ENCODE measurements at regions not wholly inside any gene's neighbourhood (a gene's known extent, or its start where the extent isn't known, plus 50 kb on each side); places are given as distances from the start of the nearest gene placed in this dataset.

GRCh38 chr5:66322786-66323528, 178.9 kb downstream of the SREK1 start:
- no peaks in the 10 kb centered on the region for H3K36me3 Mint-ChIP-seq
- ATAC-seq (ENCODE audit: low read depth in 2 of 2) (no peak), DNase-seq (no peak)
- H3K4me3 Mint-ChIP-seq, result no peak overlapping the region
- peaks cover 16 to 51% (median 35%) of the 10 kb centered on the region in 3 donors for H3K27me3 Mint-ChIP-seq
- peaks cover 0 to 2% (median 0%) of the 10 kb centered on the region in 7 donors for H3K9me3 Mint-ChIP-seq
- peak overlapping the region in 1 of 6 donors; percentile 6 for H3K27ac Mint-ChIP-seq
- H3K4me1 Mint-ChIP-seq, result no peaks in the 10 kb centered on the region

- no peaks in the 10 kb centered on the region for H3K36me3 Mint-ChIP-seq
- H3K27me3 Mint-ChIP-seq, result peaks cover 16 to 51% (median 39%) of the 10 kb centered on the region in 3 donors
- DNase-seq (no peak), ATAC-seq (ENCODE audit: low read depth in 2 of 2) (no peak)
- no peak overlapping the region for H3K4me3 Mint-ChIP-seq
- peaks cover 0 to 4% (median 0%) of the 10 kb centered on the region in 7 donors for H3K9me3 Mint-ChIP-seq
- no peaks in the 10 kb centered on the region for H3K4me1 Mint-ChIP-seq
- peak overlapping the region in 1 of 6 donors; percentile 6 for H3K27ac Mint-ChIP-seq
Observed at GRCh38 chr5:66323529-66323895, 179.4 kb downstream of the SREK1 start.

- H3K36me3 Mint-ChIP-seq, result no peaks in the 10 kb centered on the region
- no peak overlapping the region for H3K27ac Mint-ChIP-seq
- no peaks in the 10 kb centered on the region for H3K4me1 Mint-ChIP-seq
- DNase-seq (no peak), ATAC-seq (ENCODE audit: low read depth in 2 of 2) (no peak)
- H3K4me3 Mint-ChIP-seq, result no peak overlapping the region
- peaks cover 0 to 5% (median 0%) of the 10 kb centered on the region in 7 donors for H3K9me3 Mint-ChIP-seq
- peaks cover 11 to 44% (median 36%) of the 10 kb centered on the region in 3 donors for H3K27me3 Mint-ChIP-seq
Observed at GRCh38 chr5:66324357-66324756, 180.3 kb downstream of the SREK1 start.

GRCh38 chr5:66326276-66326675, 182.2 kb downstream of the SREK1 start:
- H3K36me3 Mint-ChIP-seq, result no peaks in the 10 kb centered on the region

GRCh38 chr5:66327008-66327407, 182.9 kb downstream of the SREK1 start:
- Mint-ChIP-seq H3K9me3 (peaks cover 0 to 6% (median 0%) of the 10 kb centered on the region in 7 donors), H3K4me3 (no peak overlapping the region), H3K4me1 (no peaks in the 10 kb centered on the region), H3K36me3 (no peaks in the 10 kb centered on the region), H3K27ac (no peak overlapping the region), H3K27me3 (peaks cover 5 to 21% (median 19%) of the 10 kb centered on the region in 3 donors)
- DNase-seq (no peak), ATAC-seq (ENCODE audit: low read depth in 2 of 2) (no peak)

More at GRCh38 chr5:66326276-66326675, 182.2 kb downstream of the SREK1 start:
- no peak for ATAC-seq (ENCODE audit: low read depth in 2 of 2)
- H3K27ac Mint-ChIP-seq, result no peak overlapping the region
- peaks cover 8 to 25% (median 18%) of the 10 kb centered on the region in 3 donors for H3K27me3 Mint-ChIP-seq
- no peak overlapping the region for H3K4me3 Mint-ChIP-seq
- no peaks in the 10 kb centered on the region for H3K4me1 Mint-ChIP-seq
- DNase-seq, result no peak
- H3K9me3 Mint-ChIP-seq, result peaks cover 0 to 5% (median 0%) of the 10 kb centered on the region in 7 donors

- ATAC-seq (ENCODE audit: low read depth in 2 of 2), result no peak
- no peak overlapping the region for H3K27ac Mint-ChIP-seq
- H3K36me3 Mint-ChIP-seq, result no peaks in the 10 kb centered on the region
- no peaks in the 10 kb centered on the region for H3K4me1 Mint-ChIP-seq
- H3K9me3 Mint-ChIP-seq, result peaks cover 0 to 8% (median 0%) of the 10 kb centered on the region in 7 donors
- no peak overlapping the region for H3K4me3 Mint-ChIP-seq
- peaks cover 11 to 35% (median 27%) of the 10 kb centered on the region in 3 donors for H3K27me3 Mint-ChIP-seq
- DNase-seq, result no peak
Observed at GRCh38 chr5:66329078-66329477, 185.0 kb downstream of the SREK1 start.

GRCh38 chr5:66333192-66333591, 189.1 kb downstream of the SREK1 start:
- Mint-ChIP-seq H3K27ac (peak overlapping the region in 1 of 6 donors; percentile 9), H3K9me3 (peaks cover 0 to 7% (median 0%) of the 10 kb centered on the region in 7 donors), H3K27me3 (peaks cover 11 to 45% (median 30%) of the 10 kb centered on the region in 3 donors), H3K4me3 (no peak overlapping the region), H3K36me3 (no peaks in the 10 kb centered on the region), H3K4me1 (no peaks in the 10 kb centered on the region)
- DNase-seq, result no peak
- no peak for ATAC-seq (ENCODE audit: low read depth in 2 of 2)

GRCh38 chr5:66337626-66338226, 193.6 kb downstream of the SREK1 start:
- Mint-ChIP-seq H3K4me1 (no peaks in the 10 kb centered on the region), H3K4me3 (no peak overlapping the region), H3K36me3 (no peaks in the 10 kb centered on the region), H3K27ac (no peak overlapping the region), H3K9me3 (no peaks in the 10 kb centered on the region), H3K27me3 (peaks cover 22 to 38% (median 33%) of the 10 kb centered on the region in 3 donors)
- ATAC-seq (ENCODE audit: low read depth in 2 of 2), result no peak
- DNase-seq, result no peak

GRCh38 chr5:66338828-66339227, 194.7 kb downstream of the SREK1 start:
- DNase-seq, result no peak
- Mint-ChIP-seq H3K9me3 (no peaks in the 10 kb centered on the region), H3K4me1 (no peaks in the 10 kb centered on the region), H3K27ac (no peak overlapping the region), H3K4me3 (no peak overlapping the region), H3K27me3 (peaks cover 18 to 32% (median 27%) of the 10 kb centered on the region in 3 donors), H3K36me3 (no peaks in the 10 kb centered on the region)
- no peak for ATAC-seq (ENCODE audit: low read depth in 2 of 2)

- Mint-ChIP-seq H3K36me3 (no peaks in the 10 kb centered on the region), H3K4me3 (no peak overlapping the region), H3K27ac (no peak overlapping the region), H3K9me3 (no peaks in the 10 kb centered on the region), H3K4me1 (no peaks in the 10 kb centered on the region), H3K27me3 (peaks cover 21 to 32% (median 24%) of the 10 kb centered on the region in 3 donors)
- DNase-seq, result no peak
- no peak for ATAC-seq (ENCODE audit: low read depth in 2 of 2)
Observed at GRCh38 chr5:66339896-66340295, 195.8 kb downstream of the SREK1 start.

- Mint-ChIP-seq H3K36me3 (no peaks in the 10 kb centered on the region), H3K27ac (peak overlapping the region in 2 of 6 donors; percentile 0 to 28), H3K27me3 (peaks cover 15 to 26% (median 18%) of the 10 kb centered on the region in 3 donors), H3K9me3 (no peaks in the 10 kb centered on the region), H3K4me1 (no peaks in the 10 kb centered on the region), H3K4me3 (no peak overlapping the region)
- no peak for DNase-seq
- ATAC-seq (ENCODE audit: low read depth in 2 of 2), result no peak
Observed at GRCh38 chr5:66340786-66341185, 196.7 kb downstream of the SREK1 start.

- DNase-seq (no peak), ATAC-seq (ENCODE audit: low read depth in 2 of 2) (no peak)
- Mint-ChIP-seq H3K27me3 (peaks cover 6 to 23% (median 15%) of the 10 kb centered on the region in 3 donors), H3K36me3 (no peaks in the 10 kb centered on the region), H3K27ac (no peak overlapping the region), H3K9me3 (no peaks in the 10 kb centered on the region), H3K4me3 (no peak overlapping the region), H3K4me1 (no peaks in the 10 kb centered on the region)
Observed at GRCh38 chr5:66342341-66342880, 198.3 kb downstream of the SREK1 start.

- Mint-ChIP-seq H3K4me1 (no peaks in the 10 kb centered on the region), H3K36me3 (no peaks in the 10 kb centered on the region), H3K27me3 (peaks cover 11 to 31% (median 21%) of the 10 kb centered on the region in 3 donors), H3K27ac (no peak overlapping the region), H3K4me3 (no peak overlapping the region), H3K9me3 (no peaks in the 10 kb centered on the region)
- DNase-seq (no peak), ATAC-seq (ENCODE audit: low read depth in 2 of 2) (no peak)
Observed at GRCh38 chr5:66343370-66344071, 199.4 kb downstream of the SREK1 start.

All from naive B cell (primary cell).